Cerebellar nuclear complex (tissue), 1 donor: ENCODE measurements at regions not wholly inside any gene's neighbourhood (a gene's known extent, or its start where the extent isn't known, plus 50 kb on each side); places are given as distances from the start of the nearest gene placed in this dataset.

ENCODE experiments used
- DNase-seq, 2 experiments: peaks; one replicate each; lab custom pipeline; 2025; lab: John Stamatoyannopoulos, UW

DNA sequence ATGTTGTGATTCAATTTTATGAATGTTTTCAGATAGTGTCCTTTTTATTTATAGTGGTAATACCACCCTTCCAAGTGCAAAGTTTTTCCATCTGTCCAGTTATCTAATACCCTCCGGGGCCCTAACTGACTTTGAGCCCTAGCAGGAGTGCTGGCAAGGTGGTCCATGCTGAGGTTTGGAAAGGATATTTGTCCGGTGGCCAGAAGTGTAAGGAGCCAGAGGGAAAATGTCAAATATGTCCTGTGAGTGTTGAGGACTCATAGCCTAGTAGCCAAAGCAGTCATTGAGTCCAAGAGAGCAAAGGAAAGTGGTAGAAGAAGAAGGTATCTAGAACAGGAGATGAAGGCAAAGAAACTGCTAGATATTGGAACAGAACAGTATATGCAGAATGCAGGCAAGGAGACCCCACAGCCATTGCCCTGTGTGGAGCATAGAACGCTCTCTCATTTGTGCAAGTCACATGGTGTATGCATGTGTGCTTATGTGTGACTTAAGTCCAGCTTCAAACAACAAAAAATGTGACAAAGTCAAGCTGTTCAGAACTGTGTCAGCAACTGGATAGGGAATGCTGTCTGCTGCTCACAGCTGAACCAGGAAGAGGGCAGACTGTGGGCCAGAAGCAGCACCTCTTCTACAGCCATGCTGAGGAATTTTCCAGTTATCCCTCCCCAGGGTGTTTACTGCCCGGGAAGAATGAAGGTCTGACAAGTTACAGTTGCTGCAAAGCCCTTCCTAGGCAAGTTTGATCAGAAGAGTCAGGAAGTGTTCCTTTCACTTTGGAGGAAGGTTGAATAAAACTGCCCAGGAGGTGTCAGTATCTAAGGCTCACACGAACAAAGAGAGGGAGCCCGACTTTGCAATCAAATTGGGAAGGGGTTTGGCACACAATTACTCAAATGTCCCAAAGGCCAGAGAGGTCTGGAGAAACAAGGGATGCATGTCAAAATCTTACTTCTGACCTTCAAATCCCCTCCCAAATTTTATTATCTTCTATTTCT, 463.3 kb upstream of the DMAC1 start:
- peak in 1 of 2 experiments; percentile 31 for DNase-seq

DNA sequence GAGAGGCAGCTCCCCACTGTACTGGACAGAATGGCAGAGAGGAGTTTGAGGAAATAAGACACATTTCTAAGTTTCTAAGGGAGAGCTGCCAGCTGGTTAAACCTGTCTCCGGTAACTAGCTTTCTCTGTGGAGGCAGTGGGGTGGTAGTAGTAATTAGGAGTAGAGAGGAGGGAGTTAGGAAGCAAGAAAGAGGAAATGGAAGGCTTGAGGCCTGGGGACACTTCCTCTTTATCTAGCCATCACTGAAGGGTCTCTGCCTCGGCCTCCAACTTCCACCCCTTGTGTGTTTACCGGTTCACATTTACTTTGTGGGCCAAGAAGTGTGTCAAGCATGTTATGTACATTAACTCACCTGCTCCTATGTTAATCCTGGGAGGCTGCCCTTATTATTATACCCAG, 462.2 kb upstream of the DMAC1 start:
- DNase-seq, result no peak

DNA sequence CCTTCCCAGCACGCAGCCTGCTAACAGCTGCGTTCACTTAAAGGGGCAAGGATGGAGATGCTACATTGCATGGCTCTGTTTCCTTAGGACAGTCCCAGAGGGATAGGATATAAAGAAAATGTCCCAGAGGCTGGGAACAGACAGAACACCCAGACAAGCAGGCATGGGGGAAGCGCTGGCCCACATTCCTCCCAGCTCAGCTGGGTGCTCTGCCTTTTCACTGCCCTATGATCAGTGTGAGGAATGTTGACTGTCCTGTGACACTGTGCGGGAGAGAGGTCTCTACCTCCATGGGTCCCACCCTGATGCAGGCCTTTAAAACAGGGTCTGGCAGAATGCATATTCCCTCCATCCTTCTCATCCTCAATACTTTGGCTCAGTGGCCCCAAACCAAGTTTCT, 459.4 kb upstream of the DMAC1 start:
- DNase-seq, result no peak

DNA sequence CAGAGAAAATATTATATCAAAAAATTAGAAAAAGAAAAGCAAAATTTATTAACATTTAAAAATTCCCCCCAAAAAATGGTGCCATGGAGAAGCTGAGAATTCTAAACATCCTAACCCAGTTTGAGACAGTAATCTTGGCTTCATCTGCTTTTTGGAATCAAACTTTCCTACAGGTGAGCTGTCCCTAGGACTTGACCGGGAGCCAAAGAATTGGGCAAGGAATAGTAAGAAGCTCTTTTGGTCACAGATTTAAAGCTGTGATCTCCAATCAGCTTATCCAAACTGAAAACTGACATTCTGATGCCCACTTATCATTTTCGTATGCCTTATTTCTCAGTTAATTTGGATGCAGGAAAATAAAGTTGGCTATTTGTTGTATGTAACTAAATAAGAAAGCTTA, 457.3 kb upstream of the DMAC1 start:
- DNase-seq, result no peak

DNA sequence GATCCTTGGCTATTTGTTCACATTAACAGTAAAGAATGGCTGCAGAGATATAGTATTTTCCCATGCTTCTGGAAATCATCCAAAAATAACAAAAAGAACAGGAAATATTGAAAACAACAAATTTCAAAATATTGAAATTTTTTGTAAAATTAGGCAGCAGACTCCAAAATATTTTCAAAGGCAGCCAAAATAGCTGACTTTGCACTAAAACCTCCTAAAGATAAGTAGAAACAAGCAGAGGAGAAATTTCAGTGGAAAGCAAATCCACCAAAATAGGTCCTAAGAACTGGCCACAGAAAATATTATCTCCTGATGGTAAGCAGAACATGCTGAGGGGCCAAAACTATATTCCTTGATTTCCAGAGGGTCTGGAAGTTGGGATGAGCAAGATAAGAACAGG, 456.3 kb upstream of the DMAC1 start:
- DNase-seq, result no peak

DNA sequence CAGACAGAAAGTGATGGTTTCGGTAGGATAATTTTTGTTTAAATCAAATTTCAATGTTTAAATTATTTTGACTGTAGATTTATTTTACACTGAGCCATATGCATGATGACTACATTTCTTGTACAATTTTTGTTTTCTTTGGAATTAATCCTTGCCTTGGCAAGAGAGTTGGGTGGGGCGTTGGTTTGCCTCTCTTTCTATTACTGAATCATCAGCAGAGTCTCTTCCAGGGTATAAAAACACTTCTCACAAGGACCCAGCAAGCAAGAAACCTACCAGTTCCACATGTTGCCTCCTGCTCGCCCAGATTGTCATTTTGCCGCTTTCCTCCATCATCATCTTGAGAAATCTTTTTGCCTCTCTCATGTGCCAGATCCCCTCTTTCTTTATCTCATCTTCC, 455.0 kb upstream of the DMAC1 start:
- no peak for DNase-seq

DNA sequence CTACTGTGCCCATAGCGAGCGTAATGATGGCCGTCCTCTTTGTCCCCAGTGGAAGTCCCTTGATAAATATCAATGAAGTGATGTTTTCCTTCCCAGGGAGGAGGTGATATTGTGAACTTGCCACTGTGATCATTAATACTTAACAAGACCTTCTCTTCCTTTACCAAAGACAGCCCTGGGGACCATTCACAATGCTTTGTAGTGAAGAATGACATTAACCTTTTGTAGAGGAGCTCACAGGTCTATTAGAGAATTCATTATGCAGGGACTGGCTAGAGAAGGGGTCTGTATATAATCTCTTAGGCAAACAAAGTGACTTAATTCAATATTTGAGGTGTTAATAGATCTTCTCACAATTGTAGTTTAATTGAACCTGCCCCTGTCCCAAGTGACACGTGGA, 452.9 kb upstream of the DMAC1 start:
- no peak for DNase-seq

DNA sequence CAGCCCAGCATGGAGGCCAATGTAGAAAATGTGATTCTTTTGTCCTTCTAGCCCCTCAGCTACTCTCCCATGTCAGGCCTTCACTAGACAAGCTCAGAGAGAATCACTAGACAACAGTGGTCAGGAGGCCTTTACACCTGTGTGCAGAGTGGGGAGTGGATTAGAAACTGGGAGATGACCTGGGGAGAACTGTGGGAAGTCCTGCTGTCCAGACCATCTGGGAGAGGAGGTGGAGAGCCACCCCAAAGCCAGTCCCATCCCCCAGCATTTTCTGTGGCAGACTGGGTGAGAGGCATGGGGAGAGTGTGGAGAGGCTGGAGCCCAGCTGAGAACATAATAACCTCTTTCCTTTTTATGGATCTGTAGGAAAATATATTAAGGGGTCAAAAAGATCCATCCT, 452.0 kb upstream of the DMAC1 start:
- DNase-seq, result peak; percentile 38 to 54

DNA sequence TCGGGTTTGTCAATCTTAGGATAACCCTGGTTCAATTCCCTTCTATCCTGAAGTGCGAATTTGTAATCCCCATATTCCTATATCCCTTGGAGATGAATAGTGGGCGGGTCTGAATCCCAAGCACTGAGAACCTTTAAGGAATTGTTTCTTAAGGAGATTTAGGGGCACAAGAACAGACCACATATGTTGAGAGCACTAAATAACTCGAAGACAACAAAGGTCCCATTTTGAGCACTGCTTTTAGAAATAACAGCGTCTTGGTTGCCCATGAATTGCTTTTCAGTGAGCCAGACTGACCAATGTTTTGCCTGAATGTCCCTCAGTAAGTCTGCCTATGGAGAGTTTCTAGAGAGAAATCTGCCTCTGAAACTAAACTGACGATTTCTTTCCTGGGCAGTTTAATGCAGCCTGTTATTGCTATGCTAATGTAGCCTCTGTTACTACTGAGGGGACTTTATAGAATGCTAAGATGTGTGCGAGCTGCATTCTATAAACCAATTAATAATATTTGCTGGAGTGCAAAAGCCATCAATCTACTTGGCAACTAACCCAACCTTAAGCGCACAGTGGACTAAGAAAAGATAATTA, 445.0 kb upstream of the DMAC1 start:
- DNase-seq, result no peak

DNA sequence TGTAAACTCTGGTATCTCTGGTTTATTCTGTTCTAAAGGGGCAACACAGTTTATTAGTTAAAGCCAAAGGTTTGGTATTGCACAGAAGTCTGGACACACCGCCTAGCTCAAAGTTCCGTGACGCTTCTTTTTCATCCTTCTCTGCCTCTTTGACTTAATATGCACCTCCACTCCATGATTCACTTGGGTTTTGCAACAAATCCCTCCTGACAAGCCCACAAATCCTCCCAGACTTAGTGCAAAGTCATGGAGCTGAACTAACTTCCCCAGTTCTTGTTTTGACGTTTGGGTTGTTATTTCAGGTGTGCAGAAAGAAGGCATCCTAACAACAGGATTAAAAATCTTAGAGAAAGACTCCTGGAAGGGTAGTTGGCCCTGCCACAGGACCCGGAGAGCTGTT, 441.6 kb upstream of the DMAC1 start:
- no peak for DNase-seq

DNA sequence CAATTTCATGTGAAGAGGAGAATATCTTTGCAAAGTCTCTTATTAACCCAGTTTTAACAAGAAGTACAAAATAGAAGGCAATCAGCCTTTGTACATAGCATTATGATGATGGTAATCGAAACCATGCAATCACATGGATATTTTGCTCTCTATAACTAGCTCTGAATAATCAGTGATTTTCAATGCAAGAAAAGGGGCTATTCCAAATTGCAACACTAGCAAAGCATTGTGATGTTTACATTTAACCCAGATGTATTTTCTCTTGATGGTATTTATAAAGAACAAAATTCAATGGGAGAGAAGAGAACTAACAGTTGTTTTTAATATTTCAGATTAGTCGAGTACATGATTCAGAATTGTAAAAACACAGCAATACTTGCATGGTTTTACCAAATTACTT, 437.5 kb upstream of the DMAC1 start:
- no peak for DNase-seq

DNA sequence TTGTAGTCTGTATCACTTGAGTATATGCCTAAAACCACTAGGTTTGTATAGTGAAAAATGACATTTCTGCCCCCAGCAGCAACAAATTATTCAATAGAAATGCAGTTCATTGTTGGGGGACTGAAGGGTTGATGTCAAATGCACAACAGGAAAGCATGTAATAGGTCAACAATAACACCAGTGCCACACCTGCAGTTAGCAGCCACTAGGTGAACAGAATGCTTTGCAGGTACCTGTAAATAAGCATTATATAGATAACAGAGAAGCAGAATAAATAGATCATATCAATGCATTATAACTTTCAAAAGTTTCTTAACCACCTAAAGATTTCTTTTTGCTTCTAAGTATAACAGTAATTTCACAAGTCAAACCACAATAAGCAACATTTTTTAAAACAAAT, 435.9 kb upstream of the DMAC1 start:
- DNase-seq, result no peak

DNA sequence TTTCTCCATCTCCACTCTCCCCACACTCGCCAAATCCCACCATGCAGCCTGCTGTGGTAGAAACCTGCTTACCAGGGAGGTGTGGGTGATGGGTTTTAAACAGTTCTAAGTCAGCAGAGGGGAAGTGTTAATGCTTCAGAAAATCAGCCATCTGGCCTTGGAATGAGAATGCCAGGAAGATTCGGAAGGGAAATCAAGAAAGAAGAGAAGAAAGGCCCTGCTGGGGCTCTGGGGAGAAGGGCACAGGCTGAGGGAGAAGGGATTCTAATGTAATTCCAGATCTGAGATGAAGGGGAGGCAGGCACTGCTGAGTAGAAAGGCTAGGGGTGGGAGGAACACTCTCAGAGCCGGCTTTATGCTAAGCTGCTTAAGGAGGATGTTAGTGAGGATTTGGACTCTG, 434.7 kb upstream of the DMAC1 start:
- peak in 1 of 2 experiments; percentile 48 for DNase-seq

DNA sequence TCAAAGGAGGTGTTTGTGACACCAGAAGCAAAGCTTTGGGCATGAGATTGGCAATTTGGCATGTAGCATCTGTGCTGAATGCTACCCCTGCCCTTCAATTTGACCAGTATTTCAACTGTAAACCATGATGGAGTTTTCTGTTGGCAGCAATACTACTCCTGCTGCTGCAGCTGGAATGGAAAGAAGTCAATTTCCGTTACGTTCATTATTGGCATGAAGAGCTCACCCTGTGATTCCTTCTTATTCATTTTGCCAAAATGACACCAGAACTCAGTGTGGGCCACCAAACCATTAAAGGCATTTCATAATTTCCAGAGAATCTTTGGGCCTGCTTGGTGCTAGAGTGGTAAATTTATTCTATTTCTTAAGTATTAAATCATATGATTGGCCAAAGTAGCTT, 433.1 kb upstream of the DMAC1 start:
- DNase-seq, result no peak

DNA sequence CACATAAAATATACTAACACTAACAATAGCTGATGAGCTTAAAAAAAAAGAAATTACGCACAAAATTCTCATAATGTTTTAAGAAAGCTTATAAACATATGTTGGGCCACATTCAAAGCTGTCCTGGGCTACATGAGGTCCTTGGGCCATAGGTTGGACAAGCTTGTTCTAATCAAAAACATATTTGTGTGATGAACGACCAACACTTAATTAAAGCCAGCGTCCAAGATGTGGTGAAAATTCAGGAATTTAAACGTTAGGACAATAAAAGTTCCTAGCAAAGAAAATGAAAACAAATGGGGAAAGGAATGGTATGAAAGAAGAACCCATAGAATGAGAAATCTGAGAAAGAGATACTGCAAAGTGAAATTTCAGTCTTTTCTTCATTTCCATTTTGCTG, 429.6 kb upstream of the DMAC1 start:
- no peak for DNase-seq

DNA sequence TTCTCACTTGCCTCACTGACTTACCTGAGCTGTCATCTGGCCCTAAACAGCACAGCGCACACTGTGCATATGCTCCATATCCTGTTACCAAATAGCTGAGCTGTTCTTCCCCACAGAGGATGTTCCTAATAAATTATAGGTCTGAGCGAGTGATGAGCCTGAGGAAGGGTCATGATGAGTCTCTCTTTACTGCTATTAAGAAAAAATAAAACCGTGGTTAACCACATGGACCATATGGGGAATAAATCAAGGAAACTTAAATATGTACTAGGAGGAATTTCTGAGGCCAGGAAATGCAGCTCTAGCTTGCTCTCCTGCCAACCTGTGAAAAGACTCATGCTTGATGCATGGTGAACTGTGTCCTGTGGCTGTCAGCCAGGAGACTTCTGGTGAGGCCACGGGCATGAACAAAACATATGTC, 424.8 kb upstream of the DMAC1 start:
- no peak for DNase-seq

DNA sequence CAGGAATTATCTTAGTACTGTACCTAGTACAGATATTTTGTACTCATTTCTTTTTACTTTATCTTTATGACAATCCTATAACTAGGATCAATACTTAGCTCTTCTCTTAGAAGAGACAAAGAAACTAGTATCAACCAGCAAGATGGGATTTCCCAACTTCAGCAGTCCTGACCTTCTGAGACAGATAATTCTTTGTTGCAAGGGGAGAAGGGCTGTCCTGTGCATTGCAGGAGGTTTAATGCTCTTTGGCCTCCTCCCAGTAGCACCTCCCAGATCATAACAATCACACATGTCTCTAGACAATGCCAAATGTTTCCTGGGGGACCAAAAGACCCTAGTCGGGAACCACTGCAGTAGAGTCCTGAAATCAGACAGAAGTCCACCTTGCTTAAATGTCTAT, 424.3 kb upstream of the DMAC1 start:
- DNase-seq, result no peak

DNA sequence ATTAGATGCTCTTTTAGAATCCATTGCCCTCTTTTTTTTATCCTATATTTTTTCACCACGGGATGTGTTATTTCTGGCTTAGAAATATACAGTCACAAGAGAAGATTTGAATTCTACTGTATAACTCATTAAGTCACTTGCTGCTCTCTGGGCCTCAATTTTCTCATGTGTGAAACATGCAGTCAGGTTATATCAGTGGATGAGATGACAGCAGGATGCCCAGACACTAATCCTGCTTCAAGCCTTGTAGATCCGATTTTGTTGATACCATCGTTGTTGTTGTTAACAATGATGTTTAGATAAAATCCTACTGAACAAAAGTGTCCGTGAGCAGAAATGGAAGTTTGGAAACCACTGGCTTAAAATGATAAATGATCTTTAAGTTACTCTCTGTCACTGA, 421.9 kb upstream of the DMAC1 start:
- DNase-seq, result no peak

DNA sequence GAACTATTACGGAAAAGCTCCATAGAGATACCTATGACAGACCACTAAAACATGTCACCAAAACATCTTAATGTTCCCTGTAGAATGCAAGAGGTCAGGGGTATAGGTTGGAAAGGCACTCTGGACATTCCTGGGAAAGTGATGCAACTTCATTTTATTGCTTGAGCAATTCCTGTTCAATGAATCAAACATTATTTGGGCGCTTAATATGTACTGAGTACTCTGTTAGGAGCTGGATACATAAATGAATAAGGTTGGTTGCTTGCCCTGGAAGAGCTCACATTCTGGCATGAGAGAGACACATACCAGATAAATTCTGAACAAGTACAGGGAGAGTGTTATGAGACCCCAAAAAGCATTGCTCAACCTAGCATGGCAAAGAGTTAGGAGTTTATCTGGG, 408.9 kb upstream of the DMAC1 start:
- DNase-seq, result no peak

DNA sequence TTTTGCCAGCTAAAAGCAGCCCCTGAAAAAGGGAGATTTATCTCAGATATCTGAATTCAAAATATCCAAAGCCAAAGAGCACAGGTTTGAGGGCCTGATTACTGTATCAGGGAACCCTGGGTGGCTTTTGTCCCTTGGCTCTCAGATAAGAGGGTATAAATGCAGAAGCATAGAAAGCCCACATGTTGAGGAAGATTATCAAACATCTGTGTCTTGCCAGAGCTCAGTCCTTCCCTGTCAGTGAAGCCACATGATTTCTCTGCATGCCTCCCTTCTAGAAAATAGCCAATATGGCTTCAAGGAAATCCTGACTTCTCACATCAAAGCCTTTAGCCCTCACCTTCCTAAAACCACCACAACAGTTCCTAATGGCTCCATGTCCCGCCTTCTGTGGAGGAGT, 408.0 kb upstream of the DMAC1 start:
- DNase-seq, result no peak

DNA sequence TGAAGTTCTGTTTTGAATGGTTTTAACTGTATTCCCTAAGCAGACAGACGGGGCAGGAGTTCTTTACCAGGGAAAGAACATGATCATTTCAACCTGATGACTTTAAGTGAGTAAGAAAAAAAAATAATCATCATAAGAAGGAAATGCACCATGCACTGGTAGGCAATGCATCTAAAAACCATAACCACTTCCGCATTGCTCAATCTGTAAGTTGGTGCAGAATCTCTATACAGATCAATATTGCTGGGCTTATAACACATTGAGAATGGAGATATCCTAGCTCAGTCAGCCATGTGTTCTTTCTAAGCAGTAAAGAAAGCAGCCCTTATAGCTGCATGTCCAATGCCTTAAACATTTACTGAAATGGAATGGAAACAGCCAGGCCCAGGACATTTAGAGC, 407.1 kb upstream of the DMAC1 start:
- no peak for DNase-seq

DNA sequence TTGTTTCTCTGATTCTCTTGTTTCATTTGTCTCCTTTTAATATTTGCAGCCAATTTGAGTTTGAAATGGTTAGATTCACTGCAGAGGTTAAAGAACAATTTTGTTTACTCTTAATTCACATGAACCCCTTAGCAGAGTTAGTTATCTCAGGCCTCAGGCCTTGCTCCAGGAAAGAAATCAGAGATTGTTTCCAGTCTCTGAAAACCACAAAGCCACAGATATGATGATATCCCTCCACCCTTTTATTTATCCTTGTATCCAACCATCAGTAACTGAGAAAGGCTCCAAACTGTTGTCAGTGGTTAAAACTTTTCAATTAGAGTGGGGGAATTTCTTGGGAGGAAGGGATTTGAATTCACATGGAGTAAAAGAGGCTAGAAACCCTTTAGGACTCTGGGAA, 406.0 kb upstream of the DMAC1 start:
- no peak for DNase-seq

DNA sequence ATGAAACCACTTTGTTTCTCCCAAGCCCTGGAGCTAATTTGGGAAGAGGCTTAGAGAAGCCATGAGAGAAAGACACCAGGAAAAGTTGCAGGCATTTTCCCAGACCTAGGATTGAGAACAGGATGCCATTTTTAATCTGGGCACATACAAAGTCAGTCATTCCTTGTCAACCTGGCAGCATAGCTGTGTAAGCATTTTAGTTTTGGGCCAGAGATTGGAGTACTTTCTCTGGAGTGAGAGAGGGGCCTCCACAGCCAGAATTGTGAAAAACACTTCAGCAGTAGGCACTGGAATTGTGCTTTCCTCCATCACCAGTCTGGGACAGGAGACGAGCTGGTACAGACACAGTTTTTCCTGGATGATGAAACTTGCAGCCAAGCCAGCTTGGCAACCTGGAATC, 390.3 kb upstream of the DMAC1 start:
- no peak for DNase-seq
